HepG2 (cell line): ENCODE measurements at regions not wholly inside any gene's neighbourhood (a gene's known extent, or its start where the extent isn't known, plus 50 kb on each side); places are given as distances from the start of the nearest gene placed in this dataset.

ENCODE experiments used
- CERS6 ChIP-seq: sonication (generic); formaldehyde crosslinking; IDR thresholded peaks from 2 replicates; pipeline ENCODE4 v1.5.0; 2020; ENCODE audit warnings: missing genetic modification reagents
- CTCF ChIP-seq: sonication (generic); formaldehyde crosslinking; IDR thresholded peaks from 2 replicates; pipeline ENCODE4 v1.5.0; 2020; ENCODE audit warnings: mild to moderate bottlenecking, missing genetic modification reagents, moderate library complexity
- JUND ChIP-seq: sonication (generic); formaldehyde crosslinking; IDR thresholded peaks from 2 replicates; pipeline ENCODE4 v1.8.0; 2022; ENCODE audit warnings: mild to moderate bottlenecking, missing genetic modification reagents
- LRRFIP1 ChIP-seq: sonication (generic); formaldehyde crosslinking; conservative IDR thresholded peaks from 2 replicates; pipeline ENCODE4 v1.4.0; 2020; ENCODE audit warnings: missing genetic modification reagents
- MAFK ChIP-seq, 2 experiments: IDR thresholded peaks in 1 of 2; conservative IDR thresholded peaks in 1 of 2; 2 replicates each; pipeline ENCODE4 v1.6.1; 2011; ENCODE audit warnings: improper control_type of control experiment in 2 of 2, low read length in 2 of 2
- MZF1 ChIP-seq: sonication (generic); formaldehyde crosslinking; IDR thresholded peaks from 2 replicates; pipeline ENCODE4 v1.8.1; 2023; ENCODE audit warnings: mild to moderate bottlenecking, missing genetic modification reagents, borderline replicate concordance
- STAT5B ChIP-seq: sonication (generic); formaldehyde crosslinking; IDR thresholded peaks from 2 replicates; pipeline ENCODE4 v1.4.0; 2020; ENCODE audit warnings: missing genetic modification reagents
- STAT6 ChIP-seq: sonication (generic); formaldehyde crosslinking; IDR thresholded peaks from 2 replicates; pipeline ENCODE4 v1.4.0; 2020; ENCODE audit warnings: missing genetic modification reagents, mild to moderate bottlenecking, borderline replicate concordance
- ZNF318 ChIP-seq: sonication (generic); formaldehyde crosslinking; IDR thresholded peaks from 2 replicates; pipeline ENCODE4 v1.4.0; 2020; ENCODE audit warnings: mild to moderate bottlenecking, missing genetic modification reagents

GRCh38 chr3:110344897-110345767 is 726.5 kb upstream of the NECTIN3 start:
- TF ChIP-seq JUND (no peak), ZNF318 (CRISPR knock-in tag) (no peak), MAFK (conservative IDR thresholded peaks at IDR 0.05 in 1 of 2, IDR thresholded peaks at IDR 0.05 in 1 of 2; ENCODE audit: low read length in 2 of 2) (no peak), CERS6 (CRISPR knock-in tag) (no peak), MZF1 (CRISPR knock-in tag) (no peak), STAT5B (CRISPR knock-in tag) (no peak), LRRFIP1 (CRISPR knock-in tag) (no peak), CTCF (CRISPR knock-in tag) (no peak), STAT6 (CRISPR knock-in tag) (no peak)
